ENCODE measurements at regions not wholly inside any gene's neighbourhood (a gene's known extent, or its start where the extent isn't known, plus 50 kb on each side); places are given as distances from the start of the nearest gene placed in this dataset.

DNA sequence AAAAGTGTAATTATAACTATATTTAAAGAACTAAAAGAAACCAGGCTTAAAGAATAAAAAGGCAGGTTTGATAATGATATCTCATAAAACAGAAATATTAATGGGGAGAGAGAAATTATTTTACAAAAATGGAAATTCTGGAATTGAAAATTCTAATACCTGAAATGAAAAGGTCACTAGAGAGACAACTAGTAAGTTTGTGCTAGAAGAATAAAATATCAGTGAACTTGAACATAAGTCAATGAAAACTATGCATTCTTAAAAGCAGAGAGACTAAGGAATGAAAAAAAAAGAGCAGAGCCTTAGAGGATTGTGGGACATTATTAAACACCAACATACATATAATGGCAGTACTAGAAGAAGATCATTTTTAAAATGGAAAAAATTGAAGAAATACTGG is 1475.0 kb upstream of the ZEB2 start:
- no peak overlapping the region for H3K4me3 ChIP-seq (ENCODE audit: low read length)
- no peaks in the 10 kb centered on the region for H3K36me3 ChIP-seq (ENCODE audit: insufficient read depth, low read depth, low read length)
- H3K4me1 ChIP-seq (ENCODE audit: insufficient read depth, low read length), result no peaks in the 10 kb centered on the region
- H3K27ac ChIP-seq (ENCODE audit: low read length), result no peak overlapping the region
- no peaks in the 10 kb centered on the region; the same call in 1 of the 2 replicates for H3K9me3 ChIP-seq (ENCODE audit: insufficient read depth, low read depth, low read length)
- H3K9ac ChIP-seq (ENCODE audit: low read depth, low read length), result no peak overlapping the region
- H3K27me3 ChIP-seq (ENCODE audit: insufficient read depth, low read length), result no peaks in the 10 kb centered on the region

DNA sequence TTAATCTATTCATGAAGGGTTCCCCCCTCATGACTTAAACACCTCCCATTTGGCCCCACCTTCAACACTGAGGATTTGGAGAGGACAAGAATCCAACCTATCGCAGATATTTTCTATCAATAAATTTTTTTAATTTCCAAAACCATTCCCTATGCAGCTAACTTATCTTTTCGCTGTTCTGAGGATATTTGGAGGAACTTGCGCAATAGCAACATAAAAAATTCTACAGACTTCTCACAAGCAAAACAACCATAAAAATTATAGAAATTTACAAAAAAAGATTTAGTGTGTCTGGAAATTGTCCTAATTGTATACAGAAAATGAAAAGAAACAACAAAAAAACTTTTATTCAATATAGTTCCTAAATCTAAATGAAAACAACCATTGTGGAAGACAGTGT is 1472.7 kb upstream of the ZEB2 start:
- Histone ChIP-seq H3K27me3 (ENCODE audit: insufficient read depth, low read length) (no peaks in the 10 kb centered on the region), H3K4me1 (ENCODE audit: insufficient read depth, low read length) (no peaks in the 10 kb centered on the region), H3K27ac (ENCODE audit: low read length) (no peak overlapping the region), H3K9ac (ENCODE audit: low read depth, low read length) (no peak overlapping the region), H3K4me3 (ENCODE audit: low read length) (no peak overlapping the region), H3K36me3 (ENCODE audit: insufficient read depth, low read depth, low read length) (no peaks in the 10 kb centered on the region), H3K9me3 (ENCODE audit: insufficient read depth, low read depth, low read length) (no peaks in the 10 kb centered on the region; the same call in 1 of the 2 replicates)

DNA sequence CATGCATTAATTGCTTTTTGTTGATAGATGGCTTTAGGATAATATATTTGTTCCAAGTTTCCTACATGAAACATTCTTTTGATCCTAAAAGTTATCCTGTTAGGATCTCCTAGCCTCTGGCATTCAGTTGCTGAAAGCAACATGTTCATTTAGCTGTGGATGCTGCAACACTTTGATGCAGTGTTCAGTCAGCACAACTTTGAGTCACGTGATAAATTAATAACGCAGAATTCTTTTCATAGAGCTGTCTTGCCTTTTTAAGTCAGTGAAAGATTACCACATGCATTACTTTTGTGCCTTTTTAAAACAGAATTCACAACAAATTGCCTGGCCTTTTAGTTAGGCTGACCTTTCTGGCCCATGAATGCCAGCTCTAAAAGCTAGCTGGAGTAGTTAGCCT is 1467.9 kb upstream of the ZEB2 start:
- Histone ChIP-seq H3K4me3 (ENCODE audit: low read length) (no peak overlapping the region), H3K27me3 (ENCODE audit: insufficient read depth, low read length) (no peaks in the 10 kb centered on the region), H3K27ac (ENCODE audit: low read length) (no peak overlapping the region), H3K9me3 (ENCODE audit: insufficient read depth, low read depth, low read length) (no peaks in the 10 kb centered on the region), H3K9ac (ENCODE audit: low read depth, low read length) (no peak overlapping the region), H3K36me3 (ENCODE audit: insufficient read depth, low read depth, low read length) (no peaks in the 10 kb centered on the region), H3K4me1 (ENCODE audit: insufficient read depth, low read length) (no peaks in the 10 kb centered on the region)

DNA sequence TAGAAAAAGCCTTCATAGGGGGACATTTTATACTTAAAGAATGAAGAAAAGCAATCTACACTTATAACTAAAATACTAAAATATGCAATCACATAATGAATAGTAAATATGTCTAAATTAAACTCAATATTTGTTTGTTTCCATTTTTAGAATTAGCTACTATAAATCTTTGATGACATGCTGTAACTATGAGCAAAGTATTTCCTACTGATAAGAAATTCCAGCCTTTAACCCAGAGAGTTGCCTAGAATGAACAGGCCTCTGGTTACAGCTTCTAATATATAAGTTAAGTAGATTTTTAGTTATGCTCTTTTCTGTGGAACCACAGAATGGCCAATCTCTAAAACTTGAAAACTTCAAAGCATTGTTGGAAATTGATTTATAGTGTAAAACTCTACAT is 1465.6 kb upstream of the ZEB2 start:
- Histone ChIP-seq H3K27ac (ENCODE audit: low read length) (no peak overlapping the region), H3K9ac (ENCODE audit: low read depth, low read length) (no peak overlapping the region), H3K27me3 (ENCODE audit: insufficient read depth, low read length) (no peaks in the 10 kb centered on the region), H3K9me3 (ENCODE audit: insufficient read depth, low read depth, low read length) (no peaks in the 10 kb centered on the region), H3K4me1 (ENCODE audit: insufficient read depth, low read length) (no peaks in the 10 kb centered on the region), H3K4me3 (ENCODE audit: low read length) (no peak overlapping the region), H3K36me3 (ENCODE audit: insufficient read depth, low read depth, low read length) (no peaks in the 10 kb centered on the region)

DNA sequence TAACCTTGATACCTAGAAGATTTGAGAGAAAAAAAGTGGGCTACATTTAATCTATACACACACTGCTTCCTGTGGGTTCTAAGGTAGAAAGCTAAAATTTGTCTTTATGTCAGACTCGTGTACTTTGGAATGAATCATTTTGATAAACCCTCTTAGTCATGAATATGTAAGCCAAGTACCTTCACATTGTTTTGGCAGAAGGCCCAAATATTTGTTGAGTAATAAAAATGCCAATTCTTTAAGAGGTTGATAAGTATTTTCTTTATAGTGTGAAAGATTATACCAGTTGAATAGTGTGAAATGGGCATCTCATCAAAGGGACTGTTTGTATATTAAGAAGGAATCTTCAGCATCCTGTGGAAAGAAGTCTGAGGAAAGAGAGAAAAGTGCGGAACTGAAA is 1464.7 kb upstream of the ZEB2 start:
- no peaks in the 10 kb centered on the region for H3K27me3 ChIP-seq (ENCODE audit: insufficient read depth, low read length)
- no peak overlapping the region for H3K27ac ChIP-seq (ENCODE audit: low read length)
- no peak overlapping the region for H3K4me3 ChIP-seq (ENCODE audit: low read length)
- no peaks in the 10 kb centered on the region for H3K36me3 ChIP-seq (ENCODE audit: insufficient read depth, low read depth, low read length)
- no peaks in the 10 kb centered on the region for H3K9me3 ChIP-seq (ENCODE audit: insufficient read depth, low read depth, low read length)
- no peak overlapping the region for H3K9ac ChIP-seq (ENCODE audit: low read depth, low read length)
- no peaks in the 10 kb centered on the region for H3K4me1 ChIP-seq (ENCODE audit: insufficient read depth, low read length)

DNA sequence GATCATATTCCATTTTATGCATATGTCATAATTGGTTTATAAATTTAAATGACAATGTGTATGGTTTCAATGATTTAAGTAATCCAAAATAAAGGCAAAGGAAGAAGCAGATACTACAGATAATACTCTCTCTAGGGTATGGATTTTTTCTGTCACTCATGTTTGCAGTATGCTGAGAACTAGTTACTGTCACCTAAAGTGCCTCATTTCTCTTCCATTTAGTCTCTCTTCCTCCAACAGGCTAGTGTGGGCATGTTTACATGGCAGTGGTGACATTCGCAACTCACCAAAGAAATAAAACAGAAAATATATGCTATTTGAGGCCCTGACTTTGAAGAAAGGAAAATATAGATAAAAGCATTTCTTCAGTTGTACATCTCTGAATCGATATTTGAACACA is 1460.4 kb upstream of the ZEB2 start:
- no peak overlapping the region for H3K27ac ChIP-seq (ENCODE audit: low read length)
- no peaks in the 10 kb centered on the region for H3K9me3 ChIP-seq (ENCODE audit: insufficient read depth, low read depth, low read length)
- H3K4me1 ChIP-seq (ENCODE audit: insufficient read depth, low read length), result no peaks in the 10 kb centered on the region
- no peak overlapping the region for H3K4me3 ChIP-seq (ENCODE audit: low read length)
- no peak overlapping the region for H3K9ac ChIP-seq (ENCODE audit: low read depth, low read length)
- no peaks in the 10 kb centered on the region for H3K27me3 ChIP-seq (ENCODE audit: insufficient read depth, low read length)
- no peaks in the 10 kb centered on the region for H3K36me3 ChIP-seq (ENCODE audit: insufficient read depth, low read depth, low read length)

DNA sequence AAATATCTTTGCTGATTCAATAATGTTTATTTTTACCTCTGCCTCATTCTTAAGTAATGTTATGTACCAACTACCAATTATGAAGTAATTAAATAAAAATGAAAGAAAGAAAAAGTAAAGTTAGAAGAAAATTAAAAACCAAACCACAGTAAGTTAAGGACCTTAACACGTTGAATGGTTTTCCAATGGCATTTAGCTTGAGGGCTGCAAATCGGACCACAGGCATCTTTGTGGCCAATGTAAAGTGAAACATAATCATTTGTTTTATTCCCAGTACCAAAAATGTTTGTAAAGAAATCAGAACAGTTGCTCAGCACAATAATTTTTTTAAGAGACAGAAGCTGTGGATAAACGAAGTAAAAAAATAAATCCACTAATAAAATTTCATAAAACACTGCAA is 1455.5 kb upstream of the ZEB2 start:
- Histone ChIP-seq H3K9ac (ENCODE audit: low read depth, low read length) (no peak overlapping the region), H3K27ac (ENCODE audit: low read length) (no peak overlapping the region), H3K36me3 (ENCODE audit: insufficient read depth, low read depth, low read length) (no peaks in the 10 kb centered on the region), H3K4me1 (ENCODE audit: insufficient read depth, low read length) (no peaks in the 10 kb centered on the region), H3K9me3 (ENCODE audit: insufficient read depth, low read depth, low read length) (no peaks in the 10 kb centered on the region), H3K4me3 (ENCODE audit: low read length) (no peak overlapping the region), H3K27me3 (ENCODE audit: insufficient read depth, low read length) (no peaks in the 10 kb centered on the region)

DNA sequence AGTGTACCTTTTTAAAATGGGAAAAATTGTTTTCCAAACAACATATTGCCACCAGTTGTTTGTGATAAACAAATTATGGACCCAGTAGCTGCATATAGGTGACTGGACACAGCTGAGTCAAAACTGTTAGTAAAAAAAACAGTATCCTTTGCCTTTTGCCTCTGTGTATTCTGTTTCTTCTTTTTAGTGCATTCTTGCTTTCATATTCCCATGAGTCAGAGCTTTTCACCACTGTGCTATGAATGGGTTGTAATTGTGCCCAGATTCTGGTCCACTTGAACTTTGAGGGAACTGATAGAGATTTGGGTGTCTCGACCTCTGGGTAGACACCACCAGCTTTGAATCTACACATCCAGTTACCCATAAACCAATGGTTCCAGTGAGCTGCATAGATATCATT is 1441.9 kb upstream of the ZEB2 start:
- H3K9me3 ChIP-seq (ENCODE audit: insufficient read depth, low read depth, low read length), result peaks cover 13% of the 10 kb centered on the region; the same call in 1 of the 2 replicates
- no peak overlapping the region for H3K9ac ChIP-seq (ENCODE audit: low read depth, low read length)
- H3K36me3 ChIP-seq (ENCODE audit: insufficient read depth, low read depth, low read length), result no peaks in the 10 kb centered on the region
- no peak overlapping the region for H3K27ac ChIP-seq (ENCODE audit: low read length)
- no peaks in the 10 kb centered on the region for H3K27me3 ChIP-seq (ENCODE audit: insufficient read depth, low read length)
- H3K4me1 ChIP-seq (ENCODE audit: insufficient read depth, low read length), result no peaks in the 10 kb centered on the region
- H3K4me3 ChIP-seq (ENCODE audit: low read length), result no peak overlapping the region

DNA sequence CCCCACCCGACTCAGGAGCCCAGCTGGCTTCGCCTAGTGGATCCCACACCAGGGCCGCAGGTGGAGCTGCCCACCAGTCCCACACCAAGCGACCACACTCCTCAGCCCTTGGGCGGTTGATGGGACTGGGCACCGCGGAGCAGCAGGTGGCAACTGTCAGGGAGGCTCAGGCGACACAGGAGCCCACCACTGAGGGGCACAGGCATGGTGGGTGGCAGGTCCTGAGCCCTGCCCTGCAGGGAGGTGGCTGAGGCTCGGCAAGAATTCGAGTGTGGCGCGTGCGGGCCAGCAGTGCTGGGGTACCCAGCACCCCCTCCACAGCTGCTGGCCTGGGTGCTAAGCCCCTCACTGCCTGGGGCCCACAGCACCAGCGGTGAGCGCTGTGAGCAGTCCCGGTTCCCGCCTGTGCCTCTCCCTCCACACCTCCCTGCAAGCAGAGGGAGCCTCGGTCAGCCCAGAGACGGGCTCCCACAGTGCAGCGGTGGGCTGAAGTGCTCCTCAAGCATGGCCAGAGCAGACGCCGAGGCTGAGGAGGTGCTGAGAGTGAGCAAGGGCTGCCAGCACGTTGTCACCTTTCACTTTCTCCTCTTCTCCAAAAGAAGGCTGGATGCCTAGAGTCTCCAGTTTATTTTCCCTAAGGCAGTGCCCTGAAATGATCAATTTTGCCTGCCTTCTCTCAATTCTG is 1440.7 kb upstream of the ZEB2 start:
- H3K27me3 ChIP-seq (ENCODE audit: insufficient read depth, low read length), result no peaks in the 10 kb centered on the region
- H3K4me3 ChIP-seq (ENCODE audit: low read length), result no peak overlapping the region
- no peaks in the 10 kb centered on the region for H3K4me1 ChIP-seq (ENCODE audit: insufficient read depth, low read length)
- H3K36me3 ChIP-seq (ENCODE audit: insufficient read depth, low read depth, low read length), result no peaks in the 10 kb centered on the region
- H3K9me3 ChIP-seq (ENCODE audit: insufficient read depth, low read depth, low read length), result peaks cover 18% of the 10 kb centered on the region
- no peak overlapping the region for H3K27ac ChIP-seq (ENCODE audit: low read length)
- no peak overlapping the region for H3K9ac ChIP-seq (ENCODE audit: low read depth, low read length)

DNA sequence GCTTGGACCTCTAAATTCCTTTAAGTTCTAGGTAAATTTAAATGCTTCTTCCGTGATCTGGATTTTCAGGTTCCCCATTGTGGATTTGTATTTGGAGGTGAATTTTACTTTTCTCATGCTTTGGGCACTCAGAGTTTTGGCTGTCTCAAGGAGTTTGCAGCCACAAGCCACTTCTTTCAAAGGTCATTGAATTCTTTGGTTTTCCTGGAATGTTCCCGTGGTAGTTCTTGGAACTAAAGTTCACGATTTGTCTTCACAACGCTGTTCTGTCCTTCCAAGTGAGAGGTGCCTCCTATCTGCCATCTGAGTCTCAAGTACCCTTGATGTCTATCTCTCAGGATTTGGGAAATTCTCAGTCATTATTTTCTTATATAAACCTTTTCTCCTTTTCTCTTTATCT is 1438.7 kb upstream of the ZEB2 start:
- Histone ChIP-seq H3K9ac (ENCODE audit: low read depth, low read length) (no peak overlapping the region), H3K36me3 (ENCODE audit: insufficient read depth, low read depth, low read length) (no peaks in the 10 kb centered on the region), H3K27me3 (ENCODE audit: insufficient read depth, low read length) (no peaks in the 10 kb centered on the region), H3K4me3 (ENCODE audit: low read length) (no peak overlapping the region), H3K27ac (ENCODE audit: low read length) (no peak overlapping the region), H3K4me1 (ENCODE audit: insufficient read depth, low read length) (no peaks in the 10 kb centered on the region), H3K9me3 (ENCODE audit: insufficient read depth, low read depth, low read length) (peaks cover 26% of the 10 kb centered on the region)

DNA sequence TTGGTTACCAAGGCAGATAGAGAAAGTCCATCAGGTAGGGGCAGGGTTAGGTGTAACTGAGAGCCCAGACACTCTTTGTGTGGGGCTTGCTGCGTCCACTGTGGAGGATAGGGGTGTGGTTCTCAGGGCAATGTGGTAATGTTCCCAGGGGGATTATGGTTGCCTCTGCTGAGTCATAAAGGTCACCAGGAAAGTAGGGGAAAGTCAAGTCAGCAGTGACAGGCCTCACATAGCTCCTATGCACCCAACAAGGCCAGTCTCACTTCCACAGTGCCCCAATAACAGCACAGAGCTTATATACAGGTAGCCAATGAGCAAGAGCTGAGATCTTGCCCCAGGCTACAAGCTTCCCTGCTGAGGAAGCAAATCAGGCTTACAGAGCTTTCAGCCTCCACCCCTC is 1438.0 kb upstream of the ZEB2 start:
- no peak overlapping the region for H3K9ac ChIP-seq (ENCODE audit: low read depth, low read length)
- no peak overlapping the region for H3K4me3 ChIP-seq (ENCODE audit: low read length)
- no peaks in the 10 kb centered on the region for H3K27me3 ChIP-seq (ENCODE audit: insufficient read depth, low read length)
- no peaks in the 10 kb centered on the region for H3K4me1 ChIP-seq (ENCODE audit: insufficient read depth, low read length)
- H3K27ac ChIP-seq (ENCODE audit: low read length), result no peak overlapping the region
- peaks cover 33% of the 10 kb centered on the region for H3K9me3 ChIP-seq (ENCODE audit: insufficient read depth, low read depth, low read length)
- no peaks in the 10 kb centered on the region for H3K36me3 ChIP-seq (ENCODE audit: insufficient read depth, low read depth, low read length)

DNA sequence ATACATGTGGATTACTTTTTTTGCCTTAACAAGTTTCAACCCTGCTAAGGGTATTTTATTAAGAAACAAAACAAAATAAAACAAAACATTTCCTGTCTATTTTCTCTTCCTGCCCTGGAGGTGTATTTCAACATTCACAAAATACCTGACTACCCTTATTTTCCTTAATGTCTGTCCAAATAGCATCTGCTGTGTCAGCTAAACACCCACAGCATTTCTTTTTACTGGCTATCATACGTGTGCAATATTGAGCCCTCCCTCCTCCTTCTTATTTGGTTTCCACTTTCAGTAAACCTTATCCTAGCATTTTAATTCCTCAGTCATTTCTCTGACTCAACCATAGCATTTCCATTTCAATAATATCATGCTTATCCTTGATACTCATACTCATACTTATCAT is 1420.0 kb upstream of the ZEB2 start:
- no peak overlapping the region for H3K9ac ChIP-seq (ENCODE audit: low read depth, low read length)
- H3K9me3 ChIP-seq (ENCODE audit: insufficient read depth, low read depth, low read length), result peaks cover 6% of the 10 kb centered on the region
- H3K4me1 ChIP-seq (ENCODE audit: insufficient read depth, low read length), result no peaks in the 10 kb centered on the region
- H3K27me3 ChIP-seq (ENCODE audit: insufficient read depth, low read length), result no peaks in the 10 kb centered on the region
- H3K27ac ChIP-seq (ENCODE audit: low read length), result no peak overlapping the region
- H3K36me3 ChIP-seq (ENCODE audit: insufficient read depth, low read depth, low read length), result no peaks in the 10 kb centered on the region
- H3K4me3 ChIP-seq (ENCODE audit: low read length), result no peak overlapping the region
